HCT116 (cell line): ENCODE measurements at regions not wholly inside any gene's neighbourhood (a gene's known extent, or its start where the extent isn't known, plus 50 kb on each side); places are given as distances from the start of the nearest gene placed in this dataset.

Experiments used
- ATAC-seq: fragments of 200-7000 bp; cut with Tn5 transposase; 2 replicates; pipeline ENCODE4 v1.9.1; 2020; ENCODE audit warnings: mild to moderate bottlenecking, moderate library complexity
- BruUV-seq: library from RNA; stranded (reverse); fragments of 400-500 nt; replicated peaks from 2 replicates; lab custom pipeline; 2021; lab: Mats Ljungman, UMichigan
- CTCF ChIA-PET: fragments of 300-600 bp; sonication (Branson Sonifier 250); formaldehyde crosslinking; loops from one replicate; lab custom pipeline; 2021; ENCODE audit warnings: antibody characterized with exemption; lab: Charles Lee
- POLR2A ChIA-PET: fragments of 300-600, 350-600 bp; sonication (Branson Sonifier 250); formaldehyde crosslinking; loops from one replicate; lab custom pipeline; 2021; ENCODE audit warnings: antibody characterized with exemption; lab: Charles Lee
- RAD21 ChIA-PET, 2 experiments: fragments of 300-600 bp; sonication (Branson Sonifier 250); formaldehyde crosslinking; loops; one replicate each; lab custom pipeline; 2023; ENCODE audit warnings: low total read pairs in 2 of 2; ENCODE audit not compliant: uncharacterized antibody in 2 of 2, unreplicated experiment in 2 of 2, low non-redundant PET in 1 of 2; lab: Charles Lee
- DNase-seq: peaks from one replicate; pipeline ENCODE4 v3.0.0-alpha.2; 2010; ENCODE audit warnings: low read depth, low spot score
- H2AFZ ChIP-seq: fragments of 200-600 bp; shearing (Covaris generic), sonication (generic); 2 replicates; pipeline ENCODE4 v1.6.1; 2017; ENCODE audit warnings: low read depth, mixed run types, mixed read lengths, antibody characterized with exemption, low read length; ENCODE audit not compliant: poor library complexity, severe bottlenecking
- H3K27ac ChIP-seq: 2 replicates; pipeline ENCODE4 v1.5.1; 2012; ENCODE audit warnings: low read depth, low read length
- H3K27me3 ChIP-seq: fragments of 200-600 bp; sonication (generic); 2 replicates; pipeline ENCODE4 v1.6.1; 2016; ENCODE audit warnings: mixed run types, low read length, mixed read lengths; ENCODE audit not compliant: insufficient read depth
- H3K36me3 ChIP-seq, 2 experiments: fragments of 200-500 bp in 1 of 2; fragments of 200-600 bp in 1 of 2; sonication (Bioruptor generic) in 1 of 2; sonication (generic) in 1 of 2; 2 replicates each; pipeline versions ENCODE4 v1.5.1 to v1.6.1; 2014 to 2016; ENCODE audit warnings: low read length in 2 of 2, inconsistent platforms in 1 of 2, mixed read lengths in 1 of 2, mixed run types in 1 of 2; ENCODE audit not compliant: insufficient read depth in 2 of 2, control insufficient read depth in 1 of 2
- H3K4me1 ChIP-seq, 2 experiments: fragments of 200-600 bp in 1 of 2; sonication (generic) in 1 of 2; 2 replicates each; pipeline versions ENCODE4 v1.5.1 to v1.6.1; 2012 to 2017; ENCODE audit warnings: low read length in 2 of 2, inconsistent platforms in 1 of 2, mild to moderate bottlenecking in 1 of 2, mixed read lengths in 1 of 2, mixed run types in 1 of 2, moderate library complexity in 1 of 2; ENCODE audit not compliant: insufficient read depth in 2 of 2, control insufficient read depth in 1 of 2
- H3K4me2 ChIP-seq: fragments of 200-600 bp; sonication (generic); 2 replicates; pipeline ENCODE4 v1.6.1; 2017; ENCODE audit warnings: mixed run types, low read length, mixed read lengths
- H3K4me3 ChIP-seq, 2 experiments: fragments of 200-600 bp in 1 of 2; sonication (generic) in 1 of 2; replicated peaks in 1 of 2; 2 replicates each; pipeline ENCODE4 v1.5.1; 2011 to 2016; ENCODE audit warnings: low read length in 2 of 2, control low read depth in 1 of 2, low read depth in 1 of 2, mild to moderate bottlenecking in 1 of 2, mixed read lengths in 1 of 2, mixed run types in 1 of 2
- H3K79me2 ChIP-seq: fragments of 200-600 bp; sonication (generic); 2 replicates; pipeline ENCODE4 v1.6.1; 2017; ENCODE audit warnings: mild to moderate bottlenecking, mixed run types, low read length, moderate library complexity, mixed read lengths; ENCODE audit not compliant: insufficient read depth
- H3K9ac ChIP-seq: fragments of 200-600 bp; sonication (generic); 2 replicates; pipeline ENCODE4 v1.6.1; 2016; ENCODE audit warnings: low read length, mixed read lengths
- H3K9me2 ChIP-seq: fragments of 200-600 bp; sonication (generic), shearing (Covaris generic); 2 replicates; pipeline ENCODE4 v1.6.1; 2017; ENCODE audit warnings: mixed run types, mild to moderate bottlenecking, moderate library complexity; ENCODE audit not compliant: insufficient read depth
- H3K9me3 ChIP-seq, 2 experiments: fragments of 200-500 bp in 1 of 2; fragments of 200-600 bp in 1 of 2; sonication (Bioruptor generic) in 1 of 2; sonication (generic) in 1 of 2; 2 replicates each; pipeline ENCODE4 v1.6.1; 2014 to 2017; ENCODE audit warnings: low read length in 2 of 2, mixed read lengths in 2 of 2, inconsistent platforms in 1 of 2, low read depth in 1 of 2, mild to moderate bottlenecking in 1 of 2, mixed run types in 1 of 2, moderate library complexity in 1 of 2; ENCODE audit not compliant: control insufficient read depth in 1 of 2, insufficient read depth in 1 of 2
- H4K20me1 ChIP-seq: fragments of 200-600 bp; sonication (generic), shearing (Covaris generic); 2 replicates; pipeline ENCODE4 v1.6.1; 2017; ENCODE audit warnings: mixed run types, mild to moderate bottlenecking, moderate library complexity; ENCODE audit not compliant: insufficient read depth
- ATF3 ChIP-seq: IDR thresholded peaks from 2 replicates; pipeline ENCODE4 v1.6.1; 2012
- CEBPB ChIP-seq: IDR thresholded peaks from 2 replicates; pipeline ENCODE4 v1.6.1; 2012; ENCODE audit warnings: low read depth
- EZH2 ChIP-seq: fragments of 200-600 bp; sonication (generic); IDR thresholded peaks from 2 replicates; pipeline ENCODE4 v1.6.1; 2017; ENCODE audit warnings: antibody characterized with exemption, mixed run types
- FOSL1 ChIP-seq: IDR thresholded peaks from 2 replicates; pipeline ENCODE4 v1.6.1; 2012; ENCODE audit warnings: low read depth
- SIN3A ChIP-seq: IDR thresholded peaks from 2 replicates; pipeline ENCODE4 v1.6.1; 2012; ENCODE audit warnings: low read depth
- TCF7L2 ChIP-seq: IDR thresholded peaks from 2 replicates; pipeline ENCODE4 v1.7.0; 2011; ENCODE audit warnings: borderline replicate concordance, inconsistent platforms; ENCODE audit not compliant: insufficient read depth, insufficient read length; ENCODE audit errors: extremely low read depth
- ZFX ChIP-seq: fragments of 450-650 bp; IDR thresholded peaks from 2 replicates; pipeline ENCODE4 v1.6.1; 2017
- intact Hi-C: fragments of 100-400 bp; cut with micrococcal nuclease; formaldehyde crosslinking; loops from 2 replicates; pipeline ENCODE4 v1.10.0; 2022
- TF ChIP-seq, protein P1 (sequence below), 3 experiments: fragments of 200-600 bp in 1 of 3; sonication (generic) in 1 of 3; IDR thresholded peaks in 2 of 3; conservative IDR thresholded peaks in 1 of 3; 2 replicates each; pipeline ENCODE4 v1.5.1; 2012 to 2017; ENCODE audit warnings: low read depth in 2 of 3, low read length in 2 of 3, antibody characterized with exemption in 1 of 3, borderline replicate concordance in 1 of 3, control low read depth in 1 of 3, mild to moderate bottlenecking in 1 of 3, mixed read lengths in 1 of 3, mixed run types in 1 of 3, moderate library complexity in 1 of 3; ENCODE audit not compliant: insufficient read depth in 1 of 3
- TF ChIP-seq, protein P2 (sequence below): IDR thresholded peaks from 2 replicates; pipeline ENCODE4 v1.6.1; 2012; ENCODE audit warnings: low read depth

DNA sequence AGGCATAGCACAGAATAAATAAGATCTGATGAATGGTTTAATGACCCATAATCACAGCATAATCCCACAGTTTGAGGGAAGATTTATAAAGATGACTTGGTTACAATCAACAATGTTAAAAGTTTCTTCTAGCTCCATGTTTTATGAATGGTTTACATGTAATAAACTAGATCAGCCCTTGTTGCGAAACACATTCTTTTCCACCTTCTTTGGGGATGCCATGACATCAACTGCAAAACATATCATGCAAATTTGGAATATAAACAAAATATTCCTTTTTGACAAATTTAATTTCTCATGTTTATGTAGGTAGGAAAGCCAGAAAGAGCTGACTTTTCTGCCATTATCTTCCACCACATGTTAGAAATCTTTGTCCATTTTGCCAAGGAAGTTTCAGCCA, 979.5 kb downstream of the MAT2B start:
- H3K36me3 ChIP-seq = no peaks in the 10 kb centered on the region
- BruUV-seq = no TSS peak
- TF ChIP-seq, protein P1, sequence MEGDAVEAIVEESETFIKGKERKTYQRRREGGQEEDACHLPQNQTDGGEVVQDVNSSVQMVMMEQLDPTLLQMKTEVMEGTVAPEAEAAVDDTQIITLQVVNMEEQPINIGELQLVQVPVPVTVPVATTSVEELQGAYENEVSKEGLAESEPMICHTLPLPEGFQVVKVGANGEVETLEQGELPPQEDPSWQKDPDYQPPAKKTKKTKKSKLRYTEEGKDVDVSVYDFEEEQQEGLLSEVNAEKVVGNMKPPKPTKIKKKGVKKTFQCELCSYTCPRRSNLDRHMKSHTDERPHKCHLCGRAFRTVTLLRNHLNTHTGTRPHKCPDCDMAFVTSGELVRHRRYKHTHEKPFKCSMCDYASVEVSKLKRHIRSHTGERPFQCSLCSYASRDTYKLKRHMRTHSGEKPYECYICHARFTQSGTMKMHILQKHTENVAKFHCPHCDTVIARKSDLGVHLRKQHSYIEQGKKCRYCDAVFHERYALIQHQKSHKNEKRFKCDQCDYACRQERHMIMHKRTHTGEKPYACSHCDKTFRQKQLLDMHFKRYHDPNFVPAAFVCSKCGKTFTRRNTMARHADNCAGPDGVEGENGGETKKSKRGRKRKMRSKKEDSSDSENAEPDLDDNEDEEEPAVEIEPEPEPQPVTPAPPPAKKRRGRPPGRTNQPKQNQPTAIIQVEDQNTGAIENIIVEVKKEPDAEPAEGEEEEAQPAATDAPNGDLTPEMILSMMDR (IDR thresholded peaks at IDR 0.05 in 2 of 3, conservative IDR thresholded peaks at IDR 0.05 in 1 of 3; ENCODE audit: borderline replicate concordance in 1 of 3, insufficient read depth in 1 of 3, low read depth in 2 of 3, low read length in 2 of 3) = no peak
- no peak for TF ChIP-seq CEBPB
- no peak for TF ChIP-seq ZFX
- TF ChIP-seq, protein P2, sequence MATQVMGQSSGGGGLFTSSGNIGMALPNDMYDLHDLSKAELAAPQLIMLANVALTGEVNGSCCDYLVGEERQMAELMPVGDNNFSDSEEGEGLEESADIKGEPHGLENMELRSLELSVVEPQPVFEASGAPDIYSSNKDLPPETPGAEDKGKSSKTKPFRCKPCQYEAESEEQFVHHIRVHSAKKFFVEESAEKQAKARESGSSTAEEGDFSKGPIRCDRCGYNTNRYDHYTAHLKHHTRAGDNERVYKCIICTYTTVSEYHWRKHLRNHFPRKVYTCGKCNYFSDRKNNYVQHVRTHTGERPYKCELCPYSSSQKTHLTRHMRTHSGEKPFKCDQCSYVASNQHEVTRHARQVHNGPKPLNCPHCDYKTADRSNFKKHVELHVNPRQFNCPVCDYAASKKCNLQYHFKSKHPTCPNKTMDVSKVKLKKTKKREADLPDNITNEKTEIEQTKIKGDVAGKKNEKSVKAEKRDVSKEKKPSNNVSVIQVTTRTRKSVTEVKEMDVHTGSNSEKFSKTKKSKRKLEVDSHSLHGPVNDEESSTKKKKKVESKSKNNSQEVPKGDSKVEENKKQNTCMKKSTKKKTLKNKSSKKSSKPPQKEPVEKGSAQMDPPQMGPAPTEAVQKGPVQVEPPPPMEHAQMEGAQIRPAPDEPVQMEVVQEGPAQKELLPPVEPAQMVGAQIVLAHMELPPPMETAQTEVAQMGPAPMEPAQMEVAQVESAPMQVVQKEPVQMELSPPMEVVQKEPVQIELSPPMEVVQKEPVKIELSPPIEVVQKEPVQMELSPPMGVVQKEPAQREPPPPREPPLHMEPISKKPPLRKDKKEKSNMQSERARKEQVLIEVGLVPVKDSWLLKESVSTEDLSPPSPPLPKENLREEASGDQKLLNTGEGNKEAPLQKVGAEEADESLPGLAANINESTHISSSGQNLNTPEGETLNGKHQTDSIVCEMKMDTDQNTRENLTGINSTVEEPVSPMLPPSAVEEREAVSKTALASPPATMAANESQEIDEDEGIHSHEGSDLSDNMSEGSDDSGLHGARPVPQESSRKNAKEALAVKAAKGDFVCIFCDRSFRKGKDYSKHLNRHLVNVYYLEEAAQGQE = no peak
- TF ChIP-seq SIN3A = no peak
- TF ChIP-seq ATF3 = no peak
- no peak for TF ChIP-seq EZH2
- no peak for TF ChIP-seq FOSL1
- TF ChIP-seq TCF7L2 = no peak
- no peak overlapping the region for H2AFZ ChIP-seq
- no peak overlapping the region for H3K4me2 ChIP-seq
- no peak overlapping the region for H3K9ac ChIP-seq
- H3K27me3 ChIP-seq = no peaks in the 10 kb centered on the region
- ChIA-PET CTCF (no interaction called here), RAD21 (no interaction called here), POLR2A (no interaction called here)
- H3K27ac ChIP-seq = no peak overlapping the region
- DNase-seq (no peak), ATAC-seq (no peak)
- H3K4me3 ChIP-seq = no peak overlapping the region
- no peaks in the 10 kb centered on the region for H3K4me1 ChIP-seq
- H3K79me2 ChIP-seq = no peaks in the 10 kb centered on the region
- no peaks in the 10 kb centered on the region; the same call in 1 of the 2 replicates for H4K20me1 ChIP-seq
- H3K9me3 ChIP-seq = no peaks in the 10 kb centered on the region; a peak in 2 of 4 replicates
- H3K9me2 ChIP-seq = no peaks in the 10 kb centered on the region
- intact Hi-C loops = no loop called here
